Smooth muscle cell (in vitro differentiated cells): ENCODE measurements at regions not wholly inside any gene's neighbourhood (a gene's known extent, or its start where the extent isn't known, plus 50 kb on each side); places are given as distances from the start of the nearest gene placed in this dataset.
"Not testable (repeated sequence)": the region's sequence is repeated elsewhere in the genome, so short reads cannot be mapped to it uniquely, and the experiment has no call there.

Source experiments
- DNase-seq: peaks from one replicate; lab custom pipeline; 2025; ENCODE audit not compliant: unreplicated experiment; lab: John Stamatoyannopoulos, UW
- H2AFZ ChIP-seq: fragments of 200-600 bp; sonication (generic); 2 replicates; pipeline ENCODE4 v1.6.0; 2016; ENCODE audit warnings: antibody characterized with exemption, low read depth, mild to moderate bottlenecking
- H3F3A ChIP-seq: fragments of 200-600 bp; sonication (generic); 2 replicates; pipeline ENCODE4 v1.6.0; 2017; ENCODE audit warnings: antibody characterized with exemption, low read depth
- H3K27ac ChIP-seq: fragments of 200-600 bp; sonication (generic); 2 replicates; pipeline ENCODE4 v1.5.1; 2016; ENCODE audit warnings: low read depth, mild to moderate bottlenecking
- H3K27me3 ChIP-seq: fragments of 200-600 bp; sonication (generic); 2 replicates; pipeline ENCODE4 v1.6.1; 2016; ENCODE audit warnings: low read depth, mild to moderate bottlenecking
- H3K36me3 ChIP-seq: fragments of 200-600 bp; sonication (generic); 2 replicates; pipeline ENCODE4 v1.5.1; 2016; ENCODE audit warnings: low read depth
- H3K4me1 ChIP-seq: fragments of 200-600 bp; sonication (generic); 2 replicates; pipeline ENCODE4 v1.5.1; 2016; ENCODE audit warnings: low read depth
- H3K4me2 ChIP-seq: fragments of 200-600 bp; sonication (generic); 2 replicates; pipeline ENCODE4 v1.6.0; 2016; ENCODE audit warnings: mild to moderate bottlenecking
- H3K4me3 ChIP-seq: fragments of 200-600 bp; sonication (generic); 2 replicates; pipeline ENCODE4 v1.5.1; 2016; ENCODE audit warnings: mild to moderate bottlenecking
- H3K79me2 ChIP-seq: fragments of 200-600 bp; sonication (generic); 2 replicates; pipeline ENCODE4 v1.6.0; 2016; ENCODE audit warnings: low read depth, mild to moderate bottlenecking
- H3K9ac ChIP-seq: fragments of 200-600 bp; sonication (generic); 2 replicates; pipeline ENCODE4 v1.6.0; 2016; ENCODE audit warnings: low read depth
- H3K9me3 ChIP-seq: fragments of 200-600 bp; sonication (generic); replicated peaks from 2 replicates; pipeline ENCODE4 v1.5.1; 2016; ENCODE audit warnings: low read depth
- H4K20me1 ChIP-seq: fragments of 200-600 bp; sonication (generic); 2 replicates; pipeline ENCODE4 v1.6.0; 2016; ENCODE audit warnings: low read depth
- WGBS: methylation state at CpG from one replicate; pipeline ENCODE4 v1.1.7; 2016; ENCODE audit warnings: low lambda C conversion rate; 5-methylcytosine and 5-hydroxymethylcytosine counted together
- TF ChIP-seq, protein P1 (sequence below): fragments of 200-600 bp; sonication (generic); IDR thresholded peaks from 2 replicates; pipeline ENCODE4 v1.5.1; 2017; ENCODE audit warnings: borderline replicate concordance, mild to moderate bottlenecking, antibody characterized with exemption; ENCODE audit not compliant: insufficient read depth, poor library complexity, severe bottlenecking

- Histone ChIP-seq H3K4me2 (no peak overlapping the region), H3K27me3 (no peaks in the 10 kb centered on the region), H3F3A (no peaks in the 10 kb centered on the region), H3K27ac (no peak overlapping the region), H3K9ac (no peak overlapping the region), H3K4me1 (no peaks in the 10 kb centered on the region), H3K79me2 (no peaks in the 10 kb centered on the region), H3K9me3 (no peaks in the 10 kb centered on the region), H3K36me3 (no peaks in the 10 kb centered on the region), H3K4me3 (no peak overlapping the region), H2AFZ (no peak overlapping the region), H4K20me1 (no peaks in the 10 kb centered on the region)
- no peak for DNase-seq
- TF ChIP-seq, protein P1, sequence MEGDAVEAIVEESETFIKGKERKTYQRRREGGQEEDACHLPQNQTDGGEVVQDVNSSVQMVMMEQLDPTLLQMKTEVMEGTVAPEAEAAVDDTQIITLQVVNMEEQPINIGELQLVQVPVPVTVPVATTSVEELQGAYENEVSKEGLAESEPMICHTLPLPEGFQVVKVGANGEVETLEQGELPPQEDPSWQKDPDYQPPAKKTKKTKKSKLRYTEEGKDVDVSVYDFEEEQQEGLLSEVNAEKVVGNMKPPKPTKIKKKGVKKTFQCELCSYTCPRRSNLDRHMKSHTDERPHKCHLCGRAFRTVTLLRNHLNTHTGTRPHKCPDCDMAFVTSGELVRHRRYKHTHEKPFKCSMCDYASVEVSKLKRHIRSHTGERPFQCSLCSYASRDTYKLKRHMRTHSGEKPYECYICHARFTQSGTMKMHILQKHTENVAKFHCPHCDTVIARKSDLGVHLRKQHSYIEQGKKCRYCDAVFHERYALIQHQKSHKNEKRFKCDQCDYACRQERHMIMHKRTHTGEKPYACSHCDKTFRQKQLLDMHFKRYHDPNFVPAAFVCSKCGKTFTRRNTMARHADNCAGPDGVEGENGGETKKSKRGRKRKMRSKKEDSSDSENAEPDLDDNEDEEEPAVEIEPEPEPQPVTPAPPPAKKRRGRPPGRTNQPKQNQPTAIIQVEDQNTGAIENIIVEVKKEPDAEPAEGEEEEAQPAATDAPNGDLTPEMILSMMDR, result no peak
- 100% methylated on average over 2 of the region's 2 CpGs for WGBS
These were observed 1072.1 kb downstream of the NXPH1 start for GRCh38 chr7:9505516-9505915.

DNA sequence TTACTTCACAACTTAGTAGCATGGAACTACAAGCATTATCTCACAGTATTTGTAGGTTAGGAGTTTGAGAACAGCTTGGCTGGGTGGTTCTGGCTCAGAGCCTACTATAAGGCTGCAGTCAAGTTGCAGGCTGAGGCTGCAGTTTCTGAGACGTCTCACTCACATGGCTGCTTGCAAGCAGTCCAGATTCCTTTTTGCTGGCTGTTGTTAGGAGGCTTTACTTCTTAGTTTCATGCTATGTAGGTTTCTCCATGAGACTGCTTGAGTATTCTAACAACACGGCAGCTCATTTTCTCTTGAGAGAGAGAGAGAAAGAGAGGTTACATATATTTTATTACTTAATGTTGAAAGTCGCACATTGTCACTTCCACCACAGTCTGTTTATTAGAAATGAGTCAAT lies 1073.9 kb downstream of the NXPH1 start:
- TF ChIP-seq, protein P1, result no peak
- WGBS, result 18% methylated on average over 3 of the region's 3 CpGs
- H3K36me3 ChIP-seq, result no peaks in the 10 kb centered on the region

GRCh38 chr7:9516662-9517061 lies 1083.3 kb downstream of the NXPH1 start:
- Histone ChIP-seq H4K20me1 (no peaks in the 10 kb centered on the region), H3K9ac (no peak overlapping the region), H3F3A (no peaks in the 10 kb centered on the region), H3K4me2 (no peak overlapping the region), H3K27ac (no peak overlapping the region), H3K36me3 (no peaks in the 10 kb centered on the region), H3K9me3 (no peaks in the 10 kb centered on the region), H3K4me1 (no peaks in the 10 kb centered on the region), H2AFZ (no peak overlapping the region), H3K4me3 (no peak overlapping the region), H3K27me3 (no peaks in the 10 kb centered on the region), H3K79me2 (no peaks in the 10 kb centered on the region)
- WGBS, result 74% methylated on average over 4 of the region's 4 CpGs
- DNase-seq, result no peak
- TF ChIP-seq, protein P1, result no peak

More for the DNA sequence above, 1073.9 kb downstream of the NXPH1 start:
- Histone ChIP-seq H3K4me2 (peak overlapping the region; percentile 80), H3F3A (no peaks in the 10 kb centered on the region), H3K4me3 (peak overlapping the region; percentile 20), H3K27ac (peak overlapping the region; percentile 43), H3K9me3 (no peaks in the 10 kb centered on the region), H2AFZ (peak overlapping the region; percentile 77), H3K4me1 (no peaks in the 10 kb centered on the region), H3K27me3 (no peaks in the 10 kb centered on the region), H3K9ac (no peak overlapping the region), H4K20me1 (no peaks in the 10 kb centered on the region), H3K79me2 (no peaks in the 10 kb centered on the region)
- no peak for DNase-seq

GRCh38 chr7:9523579-9523978 lies 1090.2 kb downstream of the NXPH1 start:
- DNase-seq, result no peak
- Histone ChIP-seq H3K27me3 (no peaks in the 10 kb centered on the region), H2AFZ (no peak overlapping the region), H3K4me3 (no peak overlapping the region), H4K20me1 (no peaks in the 10 kb centered on the region), H3K79me2 (no peaks in the 10 kb centered on the region), H3K9me3 (no peaks in the 10 kb centered on the region), H3F3A (no peaks in the 10 kb centered on the region), H3K9ac (no peak overlapping the region), H3K36me3 (no peaks in the 10 kb centered on the region), H3K27ac (no peak overlapping the region), H3K4me1 (no peaks in the 10 kb centered on the region), H3K4me2 (no peak overlapping the region)
- TF ChIP-seq, protein P1, result no peak
- WGBS, result 92% methylated on average over 2 of the region's 2 CpGs

GRCh38 chr7:9552431-9552830 lies 1119.0 kb downstream of the NXPH1 start:
- H3F3A ChIP-seq, H2AFZ ChIP-seq, H3K4me2 ChIP-seq, H3K4me1 ChIP-seq, H3K36me3 ChIP-seq, H3K79me2 ChIP-seq, H3K27me3 ChIP-seq, H3K9me3 ChIP-seq, H4K20me1 ChIP-seq, H3K9ac ChIP-seq, DNase-seq, H3K27ac ChIP-seq, H3K4me3 ChIP-seq: not testable (repeated sequence)
- WGBS, result 71% methylated on average over 4 of the region's 4 CpGs
